PC-9 (cell line): ENCODE measurements at regions not wholly inside any gene's neighbourhood (a gene's known extent, or its start where the extent isn't known, plus 50 kb on each side); places are given as distances from the start of the nearest gene placed in this dataset.

Source experiments
- CTCF ChIP-seq: fragments of 200-600 bp; sonication (generic); conservative IDR thresholded peaks from 2 replicates; pipeline ENCODE4 v1.6.1; 2017; ENCODE audit warnings: mixed run types, antibody characterized with exemption, mild to moderate bottlenecking, moderate library complexity
- EZH2 ChIP-seq: fragments of 200-600 bp; sonication (generic); IDR thresholded peaks from 2 replicates; pipeline ENCODE4 v1.8.0; 2017; ENCODE audit warnings: antibody characterized with exemption, low read depth

GRCh38 chr1:115213130-115213529 is 123.8 kb upstream of the TSPAN2 start:
- TF ChIP-seq CTCF (no peak), EZH2 (no peak)
